ENCODE measurements at regions not wholly inside any gene's neighbourhood (a gene's known extent, or its start where the extent isn't known, plus 50 kb on each side); places are given as distances from the start of the nearest gene placed in this dataset.
"Not testable (repeated sequence)": the region's sequence is repeated elsewhere in the genome, so short reads cannot be mapped to it uniquely, and the experiment has no call there.

- no peak for DNase-seq (ENCODE audit: low spot score)
These were observed 157.4 kb upstream of the TNFAIP3 start for GRCh38 chr6:137709424-137710236.

DNA sequence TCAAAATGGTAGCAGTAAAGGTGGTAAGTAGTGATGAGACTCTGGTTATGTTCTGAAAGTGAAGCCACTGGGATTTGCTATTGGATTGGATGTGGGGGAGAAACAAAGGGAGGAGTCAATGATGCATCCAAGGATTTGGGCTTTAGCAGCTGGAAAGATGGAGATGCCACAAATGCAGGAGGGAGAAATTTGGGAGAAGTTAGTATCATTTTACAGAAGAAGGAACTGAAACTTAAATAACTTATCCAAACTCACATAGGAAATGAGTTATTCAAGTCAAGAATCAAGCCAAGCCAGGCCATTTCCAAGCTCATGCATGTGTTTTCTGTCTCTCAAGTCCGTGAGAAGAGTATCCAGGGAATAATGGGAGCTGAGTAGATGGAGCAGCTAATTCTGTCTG is 155.1 kb upstream of the TNFAIP3 start:
- DNase-seq (ENCODE audit: low spot score) = no peak

DNA sequence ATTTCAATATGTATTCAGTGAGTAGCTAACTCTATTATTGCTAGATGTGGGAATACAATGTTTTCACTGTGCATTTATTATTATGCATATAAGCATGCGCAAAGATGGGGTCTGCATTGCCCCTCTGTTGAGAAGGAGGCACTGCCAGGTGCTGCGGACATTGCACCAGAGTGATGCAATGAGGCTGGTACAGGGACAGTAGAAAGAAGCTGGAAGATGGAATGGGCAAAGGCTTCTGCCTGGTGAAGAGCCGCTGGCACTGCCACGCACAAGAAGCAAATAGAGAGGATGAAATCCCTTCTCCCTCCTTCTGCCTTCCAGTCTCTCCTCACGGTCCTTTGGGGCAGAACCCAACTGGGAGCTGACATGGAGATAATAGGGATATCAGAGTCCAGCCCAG is 154.5 kb upstream of the TNFAIP3 start:
- no peak for DNase-seq (ENCODE audit: low spot score)

- DNase-seq (ENCODE audit: low spot score) = no peak
These were observed 151.4 kb upstream of the TNFAIP3 start for GRCh38 chr6:137715589-137716045.

DNA sequence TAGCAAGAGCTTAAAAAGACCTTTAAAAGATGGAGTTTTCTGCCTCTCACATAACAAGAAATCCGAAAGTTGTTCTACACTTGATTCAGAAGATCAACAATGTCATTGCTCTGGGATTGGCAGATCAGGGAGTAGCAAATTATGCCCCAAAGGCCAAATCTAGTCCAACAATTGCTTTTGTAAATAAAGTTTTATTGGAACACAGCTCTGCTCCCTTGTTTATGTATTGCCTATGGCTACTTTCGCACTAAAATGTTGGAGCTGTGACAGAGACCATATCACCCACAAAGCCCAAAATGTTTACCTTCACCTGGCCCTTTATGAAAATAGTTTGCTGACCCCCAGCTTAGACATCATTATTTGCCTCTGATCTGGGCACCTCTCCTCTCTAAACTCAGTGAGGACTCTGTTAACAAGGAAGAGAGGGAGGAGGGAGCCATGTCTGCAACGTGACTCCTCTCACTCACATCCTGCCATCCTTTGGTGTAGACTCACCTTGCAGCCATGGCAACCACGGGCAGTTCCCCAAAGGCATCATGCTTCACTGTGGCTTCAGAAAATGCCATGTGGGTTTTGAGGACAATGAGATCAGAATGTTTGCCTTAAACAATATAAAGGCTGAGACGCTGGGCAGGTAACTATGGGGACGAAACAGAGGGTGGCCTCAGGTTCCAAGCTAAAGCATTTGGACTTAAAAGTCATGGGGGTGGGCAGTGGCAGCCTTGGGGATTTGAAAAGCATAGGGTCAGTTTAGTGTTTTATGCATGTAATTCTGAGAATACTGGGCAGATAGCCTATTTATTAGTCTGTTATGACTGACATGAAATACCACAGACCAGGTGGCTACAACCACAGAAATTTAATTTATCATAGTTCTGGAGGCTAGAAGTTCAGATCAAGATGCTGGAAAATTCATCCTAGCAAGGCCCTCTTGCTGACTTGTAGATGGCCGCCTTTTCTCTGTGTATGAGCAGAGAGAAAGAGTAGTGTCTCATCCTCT is 149.7 kb upstream of the TNFAIP3 start:
- DNase-seq (ENCODE audit: low spot score) = no peak

- not testable (repeated sequence) for DNase-seq (ENCODE audit: low spot score)
These were observed 148.2 kb upstream of the TNFAIP3 start for GRCh38 chr6:137718903-137719302.

DNA sequence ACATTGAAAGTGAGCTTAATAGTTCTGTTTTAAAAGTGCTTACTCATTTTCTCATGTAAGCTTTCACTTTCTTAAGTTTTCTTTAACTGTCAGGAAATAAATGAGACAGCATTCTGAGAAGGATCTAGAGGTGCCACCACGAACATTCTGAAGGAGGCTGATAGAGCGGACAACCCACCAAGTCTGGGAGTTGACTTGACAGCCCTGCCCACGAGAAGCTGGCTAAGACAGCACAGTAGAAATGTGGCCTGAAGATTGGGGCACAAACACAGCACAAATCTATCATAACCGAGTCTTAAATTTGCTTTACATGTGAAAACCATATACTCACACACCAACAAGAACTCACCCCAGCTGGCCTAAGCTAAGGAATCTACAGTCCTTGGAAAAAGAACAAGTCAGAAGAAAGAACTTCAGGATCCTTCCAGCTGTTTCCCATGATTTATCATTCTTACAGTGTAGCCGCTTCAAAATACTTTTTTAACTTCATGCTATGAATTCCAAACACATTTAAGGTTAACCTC is 144.2 kb upstream of the TNFAIP3 start:
- no peak for DNase-seq (ENCODE audit: low spot score)

DNA sequence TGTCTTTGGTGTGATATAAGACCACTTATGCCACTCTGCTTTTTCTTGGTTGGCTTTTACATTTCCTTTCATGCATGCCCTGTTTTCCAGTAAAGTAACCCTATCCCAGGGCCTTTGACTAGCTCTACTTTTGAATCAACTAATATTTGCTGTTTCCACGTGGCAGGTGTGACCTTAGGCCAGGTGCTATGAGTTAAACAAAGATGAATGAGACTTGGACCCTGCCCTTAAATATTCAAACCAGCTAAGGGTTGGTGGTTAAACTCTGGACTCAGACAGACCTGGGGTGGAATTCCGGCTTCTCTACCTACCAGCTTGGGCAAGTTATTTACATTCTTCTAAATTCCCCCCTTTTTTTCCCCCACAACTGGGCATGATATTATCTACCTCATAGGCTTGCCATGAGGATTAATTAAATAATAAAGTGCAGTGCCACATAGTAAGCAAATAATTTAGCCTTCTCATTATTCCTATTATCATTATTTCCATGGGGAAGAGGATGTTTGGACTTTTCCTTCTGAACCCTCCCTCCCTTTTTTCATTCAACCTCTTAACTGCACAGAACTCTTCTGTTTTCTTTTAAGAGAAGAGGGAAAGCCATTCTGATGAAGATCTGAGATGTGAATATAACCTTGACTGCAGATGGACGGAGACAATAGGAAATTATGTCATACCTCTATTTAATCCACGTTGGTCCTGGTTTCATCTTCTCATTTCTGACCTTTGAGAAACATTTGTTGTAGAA is 143.6 kb upstream of the TNFAIP3 start:
- no peak for DNase-seq (ENCODE audit: low spot score)

DNA sequence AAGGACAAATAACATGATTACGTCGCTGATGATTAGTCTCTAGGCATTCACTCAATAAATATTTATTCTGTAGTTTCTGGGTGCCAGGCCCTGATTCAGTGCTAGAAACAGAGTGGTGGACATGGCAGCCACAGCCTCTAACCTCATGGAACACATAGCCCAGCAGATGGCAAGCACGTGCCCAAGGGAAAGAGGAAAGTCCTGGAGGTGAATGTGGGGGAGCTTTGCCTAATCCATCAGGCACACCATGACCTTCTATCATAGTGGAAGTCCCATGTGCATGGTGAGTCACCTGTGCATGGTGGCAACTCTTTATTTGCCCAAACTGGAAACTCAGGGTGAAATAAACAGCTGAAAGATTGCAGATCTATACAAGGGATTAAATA is 143.0 kb upstream of the TNFAIP3 start:
- DNase-seq (ENCODE audit: low spot score) = no peak

DNA sequence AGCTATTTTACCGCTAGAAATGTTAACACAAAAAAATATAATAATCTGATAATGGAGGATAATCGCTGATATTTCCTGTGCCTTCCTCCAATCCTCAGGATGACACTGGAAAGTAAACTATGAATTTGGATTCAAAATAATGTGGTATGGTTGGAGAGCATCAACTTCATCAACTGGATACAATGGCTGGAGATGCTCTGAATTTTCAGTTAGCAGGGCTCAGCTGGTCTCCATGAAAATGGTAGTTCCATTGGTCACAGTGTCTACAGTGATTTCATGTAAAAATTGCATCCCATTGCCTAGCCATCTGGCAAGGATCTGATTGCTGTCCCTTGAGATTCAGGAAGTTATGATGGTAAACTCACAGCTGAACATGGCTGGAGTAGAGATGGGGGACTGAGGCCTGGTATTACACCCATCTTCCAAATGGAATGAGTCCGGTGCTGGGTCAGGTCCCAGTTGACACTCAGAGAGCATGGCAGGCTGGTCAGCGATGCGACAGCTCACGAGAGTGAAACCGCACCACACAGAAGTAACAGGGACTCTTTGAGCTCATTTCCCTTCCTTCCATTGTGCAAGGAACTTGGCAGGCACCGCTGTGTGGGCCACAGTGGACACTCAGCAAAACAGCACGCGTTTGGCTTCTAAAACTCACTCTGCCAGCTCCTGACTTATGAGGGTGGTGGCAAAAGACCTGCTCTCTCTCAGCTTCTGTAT is 142.4 kb upstream of the TNFAIP3 start:
- DNase-seq (ENCODE audit: low spot score) = no peak

DNA sequence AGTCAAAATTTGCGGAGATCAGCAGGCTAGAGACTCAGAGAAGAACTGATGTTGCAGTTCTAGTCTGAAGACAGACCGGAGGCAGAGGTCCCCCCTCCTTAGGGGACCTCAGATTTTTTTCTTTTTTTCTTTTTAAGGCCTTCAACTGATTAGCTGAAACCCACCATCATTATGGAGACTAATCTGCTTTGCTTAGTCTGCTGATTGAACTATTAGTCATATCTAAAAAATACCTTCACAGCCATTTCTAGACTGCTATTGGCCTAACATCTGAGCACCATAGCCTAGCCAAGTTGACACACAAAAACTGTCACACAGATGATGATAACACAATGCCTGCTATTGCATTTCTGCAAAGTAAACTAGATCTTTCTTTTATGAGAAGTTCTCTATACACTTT is 141.1 kb upstream of the TNFAIP3 start:
- no peak for DNase-seq (ENCODE audit: low spot score)

DNA sequence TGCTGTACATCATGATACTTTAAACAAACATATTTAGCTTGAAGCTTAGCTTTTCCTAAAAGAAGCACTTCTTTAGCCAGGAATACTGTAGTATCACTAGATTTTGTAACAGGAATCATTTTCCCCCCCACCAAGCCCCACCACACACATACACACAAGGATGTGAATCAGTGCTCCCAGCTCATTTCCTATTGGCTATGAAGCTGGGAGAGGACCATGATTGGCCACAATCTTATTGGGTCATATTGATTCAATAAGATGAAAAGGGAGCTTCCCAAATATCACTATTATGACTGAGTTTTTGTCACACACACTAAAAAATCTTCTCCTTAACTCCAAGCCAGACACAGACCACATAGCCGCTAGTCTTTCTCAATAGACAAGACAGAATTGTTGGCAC is 140.5 kb upstream of the TNFAIP3 start:
- no peak for DNase-seq (ENCODE audit: low spot score)

GRCh38 chr6:137727216-137727765 is 139.8 kb upstream of the TNFAIP3 start:
- no peak for DNase-seq (ENCODE audit: low spot score)

DNA sequence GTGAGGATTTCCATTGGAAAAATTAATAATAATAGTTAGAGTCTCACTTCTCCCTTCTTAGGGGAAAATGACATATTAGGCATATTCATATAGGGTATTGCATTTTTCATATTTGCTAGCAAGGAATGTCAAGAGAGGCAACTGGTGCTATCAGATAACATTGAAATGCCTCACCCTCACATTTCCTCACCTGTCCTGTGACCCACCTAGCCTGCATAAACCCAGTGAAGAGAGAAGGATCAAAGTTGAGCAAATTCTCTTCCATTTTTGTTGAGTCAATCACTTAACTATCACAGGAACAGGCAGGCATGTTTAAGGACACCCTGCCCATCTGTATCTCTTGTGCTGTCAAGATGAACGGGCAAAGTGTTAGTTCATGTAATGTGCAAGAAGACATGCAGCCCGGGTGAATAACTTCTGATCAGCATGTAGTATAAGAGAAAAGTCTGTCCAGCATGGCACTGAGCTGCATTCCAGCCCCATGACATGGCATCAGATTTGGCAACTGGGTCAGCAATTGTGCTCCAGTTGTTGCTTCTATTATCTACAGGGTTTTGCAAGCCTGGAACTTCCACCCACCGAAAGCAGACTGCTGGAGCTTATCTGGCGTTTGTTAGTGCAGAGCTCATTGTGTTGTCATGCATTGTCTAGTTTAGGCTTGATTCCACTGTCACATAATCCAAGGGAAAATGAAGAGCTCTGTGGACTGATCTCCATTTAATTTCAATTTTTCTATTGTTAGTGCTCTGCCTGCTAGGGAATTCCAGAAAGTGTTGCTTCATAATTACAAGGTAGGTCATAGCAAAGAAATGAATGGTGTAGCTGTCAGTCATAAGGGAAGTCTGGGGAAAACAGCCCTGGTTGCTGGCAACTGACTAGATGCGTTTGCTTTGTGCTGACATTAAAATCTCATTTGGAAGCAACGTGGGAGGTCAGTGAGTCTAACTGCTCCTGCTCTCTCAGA is 138.4 kb upstream of the TNFAIP3 start:
- no peak for DNase-seq (ENCODE audit: low spot score)

DNA sequence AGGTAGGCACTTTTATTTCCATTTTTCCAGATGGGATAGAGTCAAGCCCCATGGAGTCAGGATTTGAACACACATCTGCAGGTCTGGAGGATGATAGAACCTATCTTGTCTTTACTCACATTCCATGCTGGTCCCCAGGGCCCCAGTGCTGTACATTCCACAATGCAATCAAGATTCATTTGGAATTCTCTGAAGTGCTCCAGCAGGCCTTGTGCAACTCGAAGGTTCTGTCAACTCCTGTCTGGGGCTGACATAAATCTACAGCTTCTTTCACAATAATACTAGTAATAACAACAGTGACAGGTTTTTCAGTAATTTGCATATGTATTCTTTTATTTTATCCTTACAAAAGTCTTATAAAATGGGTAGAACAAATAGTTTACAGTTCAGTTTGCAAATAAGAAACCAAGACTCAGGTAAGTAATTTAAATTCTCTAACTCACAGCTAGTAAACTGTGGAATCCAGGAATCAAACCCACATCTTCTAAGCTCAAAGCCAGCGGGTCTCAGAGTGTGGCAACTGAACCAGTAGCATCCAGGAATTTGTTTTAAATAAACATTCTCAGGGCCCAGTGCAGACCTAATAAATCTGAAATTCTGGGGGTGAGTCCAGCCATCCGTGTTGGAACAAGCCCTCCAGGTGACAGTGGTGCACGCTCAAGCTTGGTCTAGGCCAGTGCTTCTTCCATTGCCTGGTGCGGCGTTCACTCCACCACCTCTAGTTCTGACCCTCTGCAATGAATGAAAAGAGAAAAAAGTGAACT is 137.0 kb upstream of the TNFAIP3 start:
- DNase-seq (ENCODE audit: low spot score) = no peak

DNA sequence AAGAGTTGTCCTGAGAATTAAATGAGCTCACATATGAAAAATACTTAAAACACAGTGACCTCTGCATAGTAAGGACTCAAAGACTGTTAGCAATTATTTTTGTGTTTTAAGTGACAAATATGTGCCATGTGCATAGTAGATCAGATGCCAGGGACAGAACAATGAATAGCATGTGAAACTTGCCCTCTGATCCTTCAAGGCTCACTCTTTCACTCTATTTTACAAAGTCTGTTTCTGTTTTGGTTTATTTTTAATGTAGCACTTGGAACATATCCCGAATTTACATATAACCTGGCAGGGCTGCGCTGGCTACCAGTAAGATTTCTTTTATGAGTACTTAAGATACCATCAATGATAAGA is 135.5 kb upstream of the TNFAIP3 start:
- no peak for DNase-seq (ENCODE audit: low spot score)

GRCh38 chr6:137731960-137732616 is 135.0 kb upstream of the TNFAIP3 start:
- DNase-seq (ENCODE audit: low spot score) = no peak

GRCh38 chr6:137733372-137733771 is 133.7 kb upstream of the TNFAIP3 start:
- DNase-seq (ENCODE audit: low spot score) = no peak
